ENCODE measurements at regions not wholly inside any gene's neighbourhood (a gene's known extent, or its start where the extent isn't known, plus 50 kb on each side); places are given as distances from the start of the nearest gene placed in this dataset.
"Not testable (repeated sequence)": the region's sequence is repeated elsewhere in the genome, so short reads cannot be mapped to it uniquely, and the experiment has no call there.

DNA sequence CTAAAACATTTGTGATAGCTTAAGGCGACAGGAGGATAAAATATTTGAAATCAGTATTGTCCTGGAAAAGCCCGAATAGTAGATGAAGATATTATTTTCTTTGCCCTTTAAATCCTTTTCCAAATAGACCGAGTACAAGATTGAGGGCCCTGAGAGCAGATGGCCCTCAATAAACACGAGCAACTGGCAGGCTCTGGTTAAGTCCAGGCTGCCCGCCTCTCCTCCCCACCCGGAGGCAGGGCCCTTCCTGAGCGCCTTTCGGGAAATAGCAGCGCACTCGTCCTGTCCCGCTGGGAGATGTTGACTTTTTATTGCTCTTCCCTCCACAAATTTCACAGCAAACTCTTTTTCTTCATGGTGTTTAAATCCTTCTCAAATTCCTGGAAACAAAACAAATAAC is 50.8 kb upstream of the MAX start:
- no peak for DNase-seq

DNA sequence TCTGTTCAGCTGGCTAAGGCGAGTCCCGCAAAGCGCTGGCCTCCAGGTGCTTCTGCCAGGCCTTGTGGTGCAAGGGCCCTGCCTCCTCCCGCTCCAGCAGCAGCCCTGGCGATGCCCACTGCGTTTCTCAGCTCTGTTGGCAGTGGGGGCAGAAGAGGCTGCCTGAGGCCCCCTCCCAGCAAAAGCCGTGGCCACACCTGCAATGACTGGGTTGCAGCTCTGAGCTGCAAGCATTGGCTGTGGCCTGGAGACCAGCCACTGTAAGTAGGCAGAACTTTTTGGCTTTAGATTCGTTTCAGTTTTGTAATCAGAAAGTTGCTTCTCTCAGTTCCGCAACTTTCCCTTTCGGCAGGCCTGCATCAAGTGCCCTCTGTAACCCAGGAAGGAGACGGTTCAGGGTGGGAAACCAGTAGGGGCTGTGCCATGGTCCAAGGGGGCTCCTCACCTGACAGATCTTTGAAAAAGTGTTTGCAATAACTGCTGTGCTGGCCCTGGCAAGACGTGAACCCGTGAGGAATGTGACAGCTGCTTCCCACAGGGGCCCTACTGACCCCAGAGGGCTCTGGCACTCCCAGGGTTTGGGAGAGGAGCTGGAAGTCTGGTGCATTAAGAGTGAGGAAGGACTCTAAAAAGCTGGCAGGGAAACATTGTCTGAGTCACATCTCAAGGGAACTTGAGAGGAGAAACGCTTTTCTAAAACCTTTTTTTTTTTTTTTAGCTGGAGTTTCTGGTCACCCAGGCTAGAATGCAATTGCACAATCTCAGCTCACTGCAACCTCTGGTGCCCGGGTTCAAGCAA is 54.5 kb upstream of the MAX start:
- DNase-seq, result peak in 1 of 5 experiments; percentile 22

DNA sequence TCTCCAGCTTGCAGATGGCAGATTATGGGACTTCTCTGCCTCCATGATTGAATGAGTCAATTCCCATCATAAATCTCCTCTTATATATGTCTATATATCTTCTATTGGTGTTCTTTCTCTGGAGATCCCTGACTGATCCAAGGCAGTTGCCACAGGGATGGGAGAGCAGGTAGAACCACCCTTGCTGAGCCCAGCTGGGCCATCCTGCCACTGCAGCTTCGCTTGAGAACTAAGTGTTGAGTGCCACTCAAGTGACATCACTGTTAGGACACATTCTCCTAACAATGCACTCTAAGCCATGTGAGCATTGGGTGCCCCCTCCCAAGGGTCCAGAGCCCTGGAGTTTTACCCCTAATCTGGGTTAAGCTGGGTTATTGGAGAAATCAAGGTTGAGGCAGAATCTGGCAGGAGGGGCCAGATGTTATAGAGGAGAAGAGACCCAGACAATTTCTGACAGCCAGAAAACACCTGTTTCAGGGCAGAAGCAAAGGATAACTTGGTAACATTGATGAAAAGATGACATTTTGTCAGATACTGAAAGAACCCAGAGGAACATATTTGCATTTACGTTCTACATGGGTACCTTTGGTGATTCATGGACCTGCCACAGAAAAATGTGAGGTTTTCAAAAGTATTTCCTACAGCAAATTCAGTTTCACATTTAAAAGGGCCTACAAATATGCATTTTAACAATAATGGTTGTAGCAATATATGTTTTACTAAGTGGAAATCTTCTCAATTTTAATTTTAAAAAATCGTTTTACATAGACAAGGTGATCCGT is 57.2 kb upstream of the MAX start:
- DNase-seq, result no peak

DNA sequence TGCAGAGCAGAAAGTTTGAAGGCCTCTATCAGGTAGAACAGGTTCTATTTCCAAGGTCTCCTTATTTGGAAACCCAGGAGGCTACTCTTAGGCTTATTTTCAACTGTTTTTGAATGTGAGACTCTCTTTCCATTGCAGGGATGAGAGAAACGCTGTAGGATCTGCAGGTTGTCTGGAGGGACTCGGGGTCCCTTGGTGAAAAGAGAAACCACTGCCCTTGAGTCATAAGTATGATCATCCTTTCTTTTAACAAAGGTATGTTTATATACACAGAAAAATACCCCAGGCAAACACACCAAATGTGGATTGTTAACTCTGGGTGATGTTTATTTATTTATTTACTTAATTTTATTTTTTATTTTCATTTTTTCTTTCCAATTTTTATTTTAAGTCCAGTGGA is 57.8 kb upstream of the MAX start:
- DNase-seq, result no peak

DNA sequence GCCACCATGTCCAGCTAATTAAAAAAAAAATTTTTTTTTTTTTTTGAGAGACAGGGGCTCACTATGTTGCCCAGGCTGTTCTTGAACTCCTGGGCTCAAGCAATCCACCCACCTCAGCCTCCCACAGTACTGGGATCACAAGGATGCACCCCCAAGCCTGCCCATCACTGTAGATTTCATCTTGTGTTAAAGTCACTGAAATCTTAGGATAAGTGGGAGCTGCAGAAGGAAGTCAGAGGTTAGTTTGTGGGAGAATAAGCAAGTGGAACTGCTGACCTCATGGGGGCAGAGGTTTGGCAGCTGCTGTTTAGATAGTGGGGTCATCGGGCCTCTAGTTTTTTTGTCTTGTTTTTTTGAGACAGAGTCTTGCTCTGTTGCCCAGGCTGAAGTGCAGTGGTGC is 59.7 kb upstream of the MAX start:
- no peak for DNase-seq

DNA sequence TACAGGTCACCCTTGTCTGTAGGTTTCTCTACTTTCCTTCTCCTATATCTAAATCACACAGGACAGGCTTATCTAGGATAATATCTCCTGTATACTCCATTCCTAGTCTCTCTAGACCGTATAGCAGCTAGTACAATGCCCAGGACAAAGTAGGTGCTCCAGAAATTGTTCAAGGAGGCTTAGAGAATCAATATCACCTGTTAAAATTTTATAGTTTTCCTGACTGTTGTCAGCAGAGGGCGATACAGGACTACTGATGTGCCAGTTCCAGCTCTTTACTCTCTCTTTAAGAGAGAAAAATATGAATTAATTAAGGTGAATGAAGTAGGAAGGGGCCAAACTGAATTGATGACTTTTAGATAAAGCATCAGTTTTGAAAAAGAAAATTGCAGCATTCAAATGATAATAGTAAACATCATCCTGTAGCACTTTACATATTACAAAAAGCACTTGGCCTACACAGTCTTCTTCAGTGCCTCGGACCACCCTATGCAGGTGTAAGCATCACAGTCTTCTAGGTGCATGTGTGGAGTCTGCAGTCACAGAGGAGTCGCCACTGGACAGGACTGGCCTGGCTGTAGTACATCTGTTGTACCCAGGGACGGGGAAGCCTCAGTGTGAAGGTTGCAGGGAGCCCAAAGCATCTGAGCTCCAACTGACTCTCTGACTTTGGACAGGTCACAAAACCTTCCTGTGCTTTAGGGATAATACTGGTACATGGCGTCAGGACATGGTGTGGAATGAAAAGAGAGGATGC is 61.9 kb upstream of the MAX start:
- peak in 2 of 5 experiments; percentile 10 to 69 for DNase-seq

DNA sequence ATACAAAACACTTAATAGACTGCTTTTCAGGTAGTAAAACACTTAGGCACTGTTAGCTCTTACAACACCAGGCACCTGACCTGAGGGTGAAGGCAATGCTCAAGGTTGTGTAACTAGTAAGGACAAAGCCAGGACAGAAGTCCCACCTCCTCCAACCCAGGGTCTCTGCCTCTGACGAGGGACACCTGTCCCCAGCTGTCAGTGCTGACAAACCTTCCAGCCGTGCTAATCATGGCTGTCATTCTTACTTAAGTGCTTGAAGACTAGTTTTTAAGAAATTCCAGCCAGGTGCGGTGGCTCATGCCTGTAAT is 62.5 kb upstream of the MAX start:
- DNase-seq, result no peak

DNA sequence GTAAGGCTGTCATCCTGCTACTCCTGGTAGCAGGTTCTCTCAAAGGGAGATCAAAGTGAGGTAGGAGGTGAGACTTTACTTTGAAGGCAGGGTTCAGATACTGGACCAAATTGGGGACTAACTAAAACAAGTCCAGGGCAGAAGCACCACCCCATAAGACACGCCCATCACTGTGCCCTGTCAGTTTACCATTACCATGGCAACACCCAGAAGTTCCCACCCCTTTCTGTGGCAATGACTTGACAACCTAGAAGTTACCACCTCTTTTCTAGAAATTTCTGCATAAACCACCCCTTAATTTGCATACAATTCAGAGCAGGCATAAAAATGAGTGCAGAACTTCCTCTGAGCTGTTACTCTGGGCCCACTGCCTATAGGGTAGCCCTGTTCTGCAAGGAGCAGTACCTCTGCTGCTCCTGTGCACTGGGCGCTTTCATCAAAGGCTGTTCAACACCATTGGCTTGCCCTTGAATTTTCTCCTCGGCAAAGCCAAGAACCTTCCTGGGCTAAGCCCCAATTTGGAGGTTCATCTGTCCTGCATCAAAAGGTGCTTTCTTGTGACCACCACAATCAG is 64.8 kb upstream of the MAX start:
- peak in 1 of 5 experiments; percentile 77 for DNase-seq

DNA sequence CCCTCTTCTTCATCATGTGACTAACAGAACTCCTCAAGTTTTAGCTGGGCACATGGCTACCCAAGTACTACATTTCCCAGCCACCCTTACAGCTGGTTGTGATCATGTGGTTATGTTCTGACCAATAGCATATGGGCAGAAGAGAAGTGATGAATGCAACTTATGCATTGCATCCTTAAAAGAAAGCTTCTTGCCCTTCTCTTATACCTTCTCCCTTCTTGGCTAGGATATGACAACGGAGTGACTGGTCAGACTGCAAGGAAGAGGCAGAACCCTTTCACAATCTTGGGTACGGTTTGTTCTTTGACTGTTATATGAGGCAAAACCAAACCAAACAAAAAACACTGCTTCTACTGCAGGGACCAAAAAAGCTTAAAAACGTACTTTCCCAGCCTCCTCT is 66.5 kb upstream of the MAX start:
- no peak for DNase-seq

DNA sequence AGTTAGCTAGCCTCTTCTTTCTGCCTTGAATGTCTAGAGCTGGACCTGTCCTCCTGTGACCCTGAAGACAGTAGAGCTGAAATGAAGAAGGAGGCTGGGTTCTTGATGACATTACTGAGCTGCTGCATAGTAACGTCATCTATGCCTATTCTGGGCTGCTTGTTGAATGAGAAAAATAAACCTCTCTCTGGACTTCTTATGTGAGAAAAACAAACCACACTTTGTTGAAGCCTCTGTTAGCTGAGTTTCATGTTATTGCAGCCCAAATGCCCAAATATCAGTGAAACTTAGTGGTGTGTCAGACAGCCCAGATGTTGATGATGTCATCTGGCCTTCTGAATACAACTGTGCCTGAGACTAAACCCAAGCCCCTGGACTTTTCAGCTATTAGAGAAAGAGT is 67.0 kb upstream of the MAX start:
- DNase-seq, result peak in 1 of 5 experiments; percentile 33

DNA sequence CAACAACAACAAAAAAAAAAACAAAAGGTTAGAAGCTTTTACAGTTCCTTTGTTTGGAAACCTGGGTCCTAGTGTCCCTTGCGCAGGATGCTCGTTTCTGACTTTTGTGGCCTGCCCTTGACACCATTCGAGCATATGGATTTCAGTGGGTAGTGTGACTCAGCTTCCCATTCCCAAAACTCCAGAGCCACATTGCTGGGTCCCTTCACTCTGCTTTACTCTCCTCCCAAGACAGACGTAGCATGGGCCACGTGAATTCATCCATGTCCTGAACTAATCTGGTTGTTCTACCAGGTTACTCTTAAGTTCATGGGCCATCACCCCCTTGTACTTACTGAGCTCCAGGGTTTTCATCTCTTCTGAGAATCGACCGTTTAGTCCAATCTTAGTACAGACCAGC is 68.0 kb upstream of the MAX start:
- no peak for DNase-seq

DNA sequence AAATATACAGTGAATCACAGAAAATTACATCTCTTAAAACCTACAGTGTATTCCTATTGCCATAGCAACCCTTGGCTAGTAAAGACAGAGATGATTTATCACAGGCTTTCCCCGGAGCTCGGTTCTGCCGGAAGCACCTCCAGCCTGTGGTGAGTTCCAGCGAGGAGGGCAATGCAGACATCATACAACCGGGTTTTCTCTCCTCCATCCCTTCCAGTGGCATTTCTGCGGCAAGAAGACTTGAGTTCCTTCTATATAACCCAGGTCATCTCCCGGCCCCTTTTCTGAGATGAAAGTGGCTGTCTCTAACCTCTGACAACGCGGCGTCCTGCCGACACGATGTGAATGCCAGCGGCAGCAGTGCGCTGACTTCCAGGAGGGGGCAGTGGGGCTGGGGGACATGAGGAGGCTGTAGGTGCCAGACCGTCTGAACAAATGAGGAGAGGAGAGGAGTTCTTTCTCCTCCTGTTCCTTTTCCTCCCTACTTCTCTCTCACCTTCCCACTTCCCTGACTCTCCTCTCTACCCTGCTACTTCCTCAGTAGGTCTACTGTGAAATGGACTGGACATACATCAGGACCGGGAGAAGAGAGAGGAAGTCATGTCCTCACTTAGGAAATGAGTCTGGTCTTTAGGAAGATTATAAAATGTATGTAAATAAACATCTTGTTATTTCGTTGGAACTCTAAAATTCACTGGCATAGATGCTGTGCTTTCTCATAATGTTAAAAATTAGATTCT is 68.6 kb upstream of the MAX start:
- peak in 3 of 5 experiments; percentile 11 to 70 (median 30) for DNase-seq

DNA sequence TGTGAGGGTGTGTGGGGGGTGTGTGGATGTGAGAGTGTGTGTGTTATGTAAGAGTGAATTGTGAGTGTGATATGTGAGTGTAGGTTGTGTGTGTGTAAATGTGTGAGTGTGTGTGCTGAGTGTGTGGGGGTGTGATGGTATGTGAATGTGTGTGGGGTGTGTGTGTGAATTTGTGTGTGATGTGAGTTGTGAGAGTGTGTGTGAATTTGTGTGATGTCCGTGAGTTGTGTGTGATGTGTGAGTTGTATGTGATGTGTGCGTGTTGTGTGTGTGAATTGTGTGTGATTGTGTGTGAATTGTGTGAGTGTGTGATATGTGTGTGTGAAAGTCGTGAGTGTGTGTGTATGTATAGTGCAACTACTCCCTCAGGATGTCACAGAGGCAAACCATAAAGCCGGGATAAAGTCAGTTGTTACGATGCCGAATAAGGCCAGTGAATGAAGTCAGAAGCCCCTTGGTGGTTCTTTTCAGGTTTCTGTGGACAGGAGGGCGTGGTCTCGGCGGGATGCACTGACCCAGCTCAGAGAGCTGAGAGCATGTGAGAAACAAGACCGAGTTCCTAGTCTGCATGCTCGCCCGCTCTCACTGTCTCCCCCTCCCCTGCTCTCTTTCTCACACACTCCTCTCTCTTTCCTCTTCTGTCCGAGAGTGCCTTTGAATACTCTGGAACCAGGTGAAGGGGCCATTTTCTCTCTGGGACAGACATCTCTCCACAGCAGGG is 71.8 kb upstream of the MAX start:
- DNase-seq, result no peak

DNA sequence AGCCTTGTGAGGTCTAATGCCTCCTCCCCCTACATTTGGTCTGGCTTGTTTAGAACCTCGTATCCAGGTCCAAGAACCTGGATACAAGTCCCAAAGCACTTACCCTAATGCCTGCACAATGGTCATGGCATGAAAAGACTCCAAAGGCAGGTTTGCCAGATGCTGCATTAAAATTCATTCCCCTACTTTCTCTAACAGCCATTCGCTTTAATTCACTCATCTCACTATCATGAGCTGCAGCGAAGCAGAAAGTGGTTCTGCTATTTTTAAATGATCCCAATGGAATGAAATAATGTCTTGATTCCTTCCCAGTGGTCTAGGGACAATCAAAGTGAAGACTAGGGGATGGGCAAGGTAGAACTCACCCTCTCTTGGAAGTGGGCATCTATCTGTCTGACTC is 72.5 kb upstream of the MAX start:
- no peak for DNase-seq

DNA sequence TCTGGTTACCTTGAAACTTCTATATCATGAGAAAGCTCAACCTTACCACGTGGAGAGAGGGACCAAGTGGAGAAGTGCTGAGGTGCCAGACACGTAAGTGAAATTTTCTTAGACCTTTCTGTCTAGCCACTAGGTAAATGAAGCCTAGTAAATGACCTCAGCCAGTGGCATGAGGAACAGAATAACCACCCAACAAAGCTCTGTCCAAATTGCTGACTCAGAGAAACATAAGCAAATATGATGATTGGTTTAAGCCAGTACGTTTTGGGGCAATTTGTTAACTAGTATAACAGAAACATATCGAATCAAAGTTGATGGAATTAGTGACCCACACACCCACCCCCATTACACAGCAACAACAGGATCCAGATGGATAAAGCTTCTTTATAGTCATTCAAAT is 75.2 kb upstream of the MAX start:
- DNase-seq, result no peak

DNA sequence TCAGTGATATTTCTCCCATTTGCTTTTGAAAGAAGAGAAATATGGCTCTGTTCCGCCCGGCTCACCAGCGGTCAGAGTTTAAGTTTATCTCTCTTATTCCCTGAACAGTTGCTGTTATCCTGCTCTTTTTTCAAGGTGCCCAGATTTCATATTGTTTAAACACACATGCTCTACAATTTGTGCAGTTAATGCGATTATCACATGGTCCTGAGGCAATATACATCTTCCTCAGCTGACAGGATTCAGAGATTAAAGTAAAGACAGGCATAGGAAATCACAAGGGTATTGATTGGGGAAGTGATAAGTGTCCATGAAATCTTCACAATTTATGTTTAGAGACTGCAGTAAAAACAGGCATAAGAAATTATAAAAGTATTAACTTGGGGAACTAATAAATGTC is 76.9 kb upstream of the MAX start:
- not testable (repeated sequence) for DNase-seq

DNA sequence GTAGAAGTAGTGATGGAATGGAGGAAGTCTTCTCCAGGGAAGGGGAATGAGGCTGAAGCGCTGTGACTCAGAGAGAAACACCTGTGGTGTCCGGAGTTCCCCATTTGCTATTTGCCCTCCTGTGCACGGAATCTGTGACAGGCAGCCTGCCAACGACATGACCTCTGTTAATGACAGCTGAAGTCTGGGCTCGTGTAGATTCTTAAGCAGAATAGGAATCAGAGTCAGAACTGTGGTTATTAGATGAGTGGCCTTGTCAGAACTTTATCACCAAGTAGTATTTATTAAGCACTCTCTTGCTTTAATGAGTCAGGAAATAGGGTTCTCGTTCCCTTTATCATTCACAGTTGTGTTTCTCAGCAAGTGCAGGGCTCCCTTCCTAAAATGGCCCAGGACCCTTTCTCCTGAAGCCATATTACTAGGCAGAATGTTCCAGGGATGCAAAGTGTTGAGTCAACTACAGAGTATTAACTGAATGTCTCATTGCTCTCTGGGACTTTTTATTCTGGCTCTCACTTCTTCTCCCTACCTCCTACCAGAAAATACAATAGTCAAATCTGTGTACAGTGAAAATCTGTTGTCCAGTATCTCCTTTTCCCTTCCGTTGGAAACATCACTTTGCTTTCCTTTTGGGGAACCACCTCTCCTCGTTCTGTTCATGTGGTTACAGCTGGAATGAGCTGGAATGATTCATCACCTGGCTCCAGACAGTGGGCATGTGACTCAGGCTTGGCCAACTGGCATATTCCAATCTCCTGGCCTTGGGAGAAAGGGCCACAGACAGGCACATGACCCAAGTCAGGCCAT is 77.8 kb upstream of the MAX start:
- peak in 2 of 5 experiments; percentile 8 to 61 for DNase-seq

DNA sequence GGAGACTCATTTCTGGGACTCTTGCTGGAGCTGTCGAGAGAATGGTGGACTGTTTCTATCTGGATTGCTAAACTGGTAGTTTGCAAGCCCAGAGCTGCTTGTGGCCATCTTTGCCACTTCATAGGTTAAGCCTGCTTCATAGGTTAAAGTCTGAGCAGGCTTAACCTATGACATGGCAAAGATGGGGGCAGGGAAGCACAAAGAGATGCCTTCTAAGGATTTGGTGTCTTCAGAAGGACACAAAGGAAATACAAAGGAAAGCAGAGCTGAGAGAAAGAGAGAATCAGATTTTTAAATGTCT is 78.4 kb upstream of the MAX start:
- no peak for DNase-seq

DNA sequence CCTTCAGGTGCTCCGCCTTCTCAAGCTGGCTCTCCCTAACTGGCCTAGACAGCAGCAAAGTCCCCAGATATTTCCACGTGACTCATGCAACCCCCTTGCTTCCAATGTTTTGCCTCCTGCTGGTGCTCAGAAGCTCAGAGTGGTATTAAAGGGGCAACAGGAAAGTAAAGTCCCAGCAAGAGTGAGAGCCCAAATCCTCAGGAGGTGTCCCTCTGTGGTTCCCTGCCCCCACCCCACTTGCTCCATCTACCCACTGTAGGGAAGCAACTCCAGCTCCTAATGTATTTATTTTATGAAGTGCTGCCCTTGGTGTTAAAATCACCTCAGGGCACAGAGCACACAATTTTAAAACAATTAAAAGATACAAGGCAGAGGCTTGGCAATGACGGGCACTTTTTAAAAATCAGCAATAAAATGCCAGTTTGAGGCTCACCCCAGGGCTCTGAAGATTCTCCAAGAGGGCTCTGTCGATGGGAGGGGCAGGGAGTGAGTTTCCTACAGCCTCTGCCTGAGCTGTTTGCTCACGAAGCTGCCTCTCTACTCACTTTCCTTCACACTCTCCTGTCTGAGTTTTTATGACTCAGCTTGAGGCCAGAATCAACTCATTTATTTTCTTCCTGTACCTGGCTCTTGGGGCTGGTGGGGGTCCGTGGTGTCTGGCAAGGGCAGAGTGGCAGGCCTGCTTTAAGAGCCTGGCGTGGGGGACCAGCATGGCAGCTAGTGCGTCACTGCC is 81.9 kb upstream of the MAX start:
- peak in 1 of 5 experiments; percentile 44 for DNase-seq

DNA sequence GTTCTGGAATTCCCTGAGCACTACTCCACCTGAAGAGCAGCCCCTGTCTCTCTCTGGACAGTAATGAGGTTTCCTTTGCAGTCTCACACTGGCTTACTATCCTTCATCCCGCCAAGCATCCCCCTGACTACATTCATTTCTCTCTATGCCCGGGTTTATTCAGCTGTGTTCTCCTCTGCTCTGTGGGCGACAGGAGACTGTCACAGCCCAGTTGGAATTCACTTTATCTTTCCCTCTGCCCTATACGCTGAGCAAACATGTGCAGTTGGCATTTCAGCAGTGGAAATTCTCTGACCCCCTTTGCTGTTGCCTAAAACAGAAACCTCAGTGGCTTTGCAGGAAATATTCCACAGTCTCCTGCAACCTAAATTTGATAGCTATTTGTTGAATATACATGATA is 83.5 kb upstream of the MAX start:
- no peak for DNase-seq
